CD4-positive, alpha-beta T cell treated with Interleukin-17A for 4 hours (primary cell): ENCODE measurements at regions not wholly inside any gene's neighbourhood (a gene's known extent, or its start where the extent isn't known, plus 50 kb on each side); places are given as distances from the start of the nearest gene placed in this dataset.
"Not testable (repeated sequence)": the region's sequence is repeated elsewhere in the genome, so short reads cannot be mapped to it uniquely, and the experiment has no call there.

ENCODE experiments used
- DNase-seq: peaks from one replicate; pipeline ENCODE4 v3.0.0-alpha.2; 2020; ENCODE audit warnings: mixed read lengths

GRCh38 chr19:29045679-29046254 is 167.2 kb downstream of the UQCRFS1 start:
- DNase-seq, result no peak

DNA sequence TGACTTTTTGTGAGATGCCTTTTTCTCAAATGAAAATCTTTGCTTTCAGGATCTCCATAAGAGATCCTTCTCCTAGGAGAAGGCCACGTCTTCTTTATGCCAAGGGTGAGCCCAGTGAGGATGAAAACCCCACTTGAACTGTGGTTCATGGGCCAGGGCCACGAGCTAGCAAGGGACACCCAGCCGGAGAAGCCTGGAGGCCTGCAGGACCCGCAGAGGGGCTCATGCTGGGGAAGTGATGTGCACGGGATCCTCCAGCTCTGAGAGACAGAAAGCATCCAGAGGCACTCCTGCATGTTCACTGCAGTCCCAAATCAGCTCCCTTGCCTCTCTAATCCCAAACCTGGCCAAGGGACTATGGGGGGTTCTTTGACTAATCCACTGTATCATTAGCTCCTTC is 168.9 kb downstream of the UQCRFS1 start:
- no peak for DNase-seq

DNA sequence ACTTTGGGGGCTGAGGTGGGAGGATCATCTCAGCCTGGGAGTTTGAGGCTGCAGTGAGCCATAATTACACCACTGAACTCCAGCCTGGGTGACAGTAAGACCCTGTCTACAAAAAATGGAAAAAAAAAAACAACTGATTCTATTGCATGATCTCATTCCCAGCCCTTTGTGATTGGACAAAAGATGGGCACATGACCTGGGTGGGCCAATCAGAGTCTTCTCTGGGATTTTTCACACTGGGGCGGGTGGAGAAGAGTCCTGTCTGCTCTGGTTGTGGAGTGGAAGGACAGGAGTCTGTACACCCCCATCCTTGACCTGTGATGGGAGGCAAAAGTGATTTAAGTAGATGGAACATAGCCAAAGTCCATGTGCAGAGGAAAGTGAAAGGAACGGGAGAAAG is 170.5 kb downstream of the UQCRFS1 start:
- DNase-seq, result no peak

- no peak for DNase-seq
Observed at GRCh38 chr19:29040951-29041350, 172.0 kb downstream of the UQCRFS1 start.

GRCh38 chr19:29040292-29040691 is 172.7 kb downstream of the UQCRFS1 start:
- DNase-seq, result no peak

- DNase-seq, result not testable (repeated sequence)
Observed at GRCh38 chr19:29039036-29039435, 173.9 kb downstream of the UQCRFS1 start.

DNA sequence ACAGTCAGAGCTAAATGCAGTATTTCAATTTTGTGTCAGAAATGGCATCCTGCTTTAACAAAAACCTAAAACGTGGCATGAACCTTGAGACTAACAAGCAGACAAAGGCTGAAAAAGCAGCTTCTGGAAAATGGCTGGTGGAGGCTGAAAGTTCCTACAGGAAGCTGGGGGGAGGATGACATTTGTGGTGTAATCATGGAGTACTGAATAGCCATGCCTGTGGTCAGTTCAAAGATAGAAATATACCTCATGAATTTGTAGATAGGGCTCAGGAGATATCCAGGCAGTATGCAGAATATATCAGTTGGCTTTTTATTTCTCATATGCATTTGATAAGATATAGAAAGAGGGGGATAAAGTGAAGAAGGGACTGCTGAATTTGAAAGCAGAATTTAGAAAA is 181.7 kb downstream of the UQCRFS1 start:
- DNase-seq, result no peak

DNA sequence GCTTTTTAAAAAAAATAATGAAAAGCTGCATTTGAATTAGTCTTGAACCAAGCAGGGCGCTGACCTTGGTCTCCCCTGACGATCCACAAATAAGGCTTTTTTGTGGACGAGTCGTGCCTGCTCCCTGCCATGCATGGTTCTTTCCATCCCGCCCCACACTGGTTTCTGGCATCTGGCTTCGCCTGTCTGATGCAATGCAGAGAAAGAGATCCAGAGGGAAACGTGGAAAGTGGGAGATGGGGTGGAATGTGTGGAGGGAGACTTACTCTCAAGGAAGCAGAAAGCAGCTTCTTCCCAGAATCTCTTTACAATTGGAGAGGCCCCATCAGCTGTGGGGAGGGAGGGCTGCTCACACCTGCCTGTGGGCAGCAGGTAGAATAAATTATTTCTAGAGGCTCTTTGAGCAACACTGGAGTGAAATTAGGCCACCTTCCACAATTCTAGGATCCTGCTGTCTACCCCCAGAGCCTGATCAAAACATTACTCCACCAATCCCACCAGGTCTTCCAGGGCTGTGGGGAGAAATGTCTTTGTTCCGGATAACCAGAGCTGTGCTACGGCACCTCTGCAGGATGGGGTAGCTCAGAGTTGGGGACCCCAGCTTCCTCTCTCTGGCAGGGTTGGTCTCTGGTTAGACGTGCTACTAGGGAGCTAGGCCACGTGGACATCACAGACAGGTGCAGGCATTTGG is 183.5 kb downstream of the UQCRFS1 start:
- DNase-seq, result no peak

DNA sequence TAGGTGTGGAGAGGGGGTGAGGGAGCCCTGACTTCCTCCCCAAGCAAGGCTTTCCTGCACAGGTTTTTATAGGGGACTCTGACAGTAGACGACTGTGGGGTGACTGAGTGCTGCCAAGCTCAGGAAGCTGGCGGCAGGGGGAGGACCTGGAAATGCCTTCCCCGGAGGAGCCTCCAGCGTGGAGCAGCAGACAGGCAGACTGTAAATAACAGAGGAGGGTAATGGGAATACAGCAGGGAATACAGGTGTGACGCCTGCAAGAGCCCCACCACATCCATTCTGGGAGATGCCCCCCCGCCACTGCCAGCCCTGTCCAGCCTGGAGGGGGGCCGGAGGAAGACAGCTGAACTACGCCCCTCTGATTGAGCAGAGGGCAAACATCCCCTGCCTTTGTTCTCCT is 190.4 kb downstream of the UQCRFS1 start:
- DNase-seq, result no peak

GRCh38 chr19:29022165-29022564 is 190.8 kb downstream of the UQCRFS1 start:
- DNase-seq, result no peak

DNA sequence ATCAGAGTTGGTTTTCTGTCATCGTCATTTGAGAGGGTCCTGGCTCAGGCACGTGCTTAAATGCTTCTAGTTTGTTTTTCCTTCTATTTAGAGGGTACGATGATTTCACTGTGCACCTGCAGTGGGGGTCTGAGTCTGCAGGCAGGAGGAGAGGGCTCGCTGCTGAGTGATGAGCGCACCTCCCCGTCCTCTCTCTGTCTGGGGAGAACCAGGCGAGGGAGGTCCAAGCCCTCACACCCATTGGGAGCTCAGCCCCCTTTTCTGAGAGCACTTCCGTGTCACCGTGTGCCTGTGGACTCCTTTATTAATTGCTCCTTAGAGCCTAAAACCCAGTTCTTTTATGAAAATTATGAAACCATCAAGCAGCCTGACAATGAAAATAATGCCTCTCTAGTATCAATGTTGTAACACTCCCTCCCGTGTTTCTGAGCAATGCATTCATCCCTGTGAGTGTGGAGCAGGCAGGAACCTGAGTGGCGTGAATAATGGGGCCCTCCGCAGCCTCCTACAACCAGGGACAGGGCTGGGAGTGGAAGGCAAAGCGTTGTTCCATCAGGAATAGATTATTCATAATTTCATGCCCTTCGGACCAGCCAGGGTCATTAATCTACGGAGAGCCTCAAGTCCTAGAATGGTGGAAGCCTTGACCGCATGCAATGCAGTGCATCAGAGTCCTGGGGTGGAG is 191.6 kb downstream of the UQCRFS1 start:
- no peak for DNase-seq

GRCh38 chr19:29019403-29019802 is 193.5 kb downstream of the UQCRFS1 start:
- no peak for DNase-seq

- DNase-seq, result no peak
Observed at GRCh38 chr19:29018542-29018941, 194.4 kb downstream of the UQCRFS1 start.

- no peak for DNase-seq
Observed at GRCh38 chr19:29017788-29018187, 195.2 kb downstream of the UQCRFS1 start.

DNA sequence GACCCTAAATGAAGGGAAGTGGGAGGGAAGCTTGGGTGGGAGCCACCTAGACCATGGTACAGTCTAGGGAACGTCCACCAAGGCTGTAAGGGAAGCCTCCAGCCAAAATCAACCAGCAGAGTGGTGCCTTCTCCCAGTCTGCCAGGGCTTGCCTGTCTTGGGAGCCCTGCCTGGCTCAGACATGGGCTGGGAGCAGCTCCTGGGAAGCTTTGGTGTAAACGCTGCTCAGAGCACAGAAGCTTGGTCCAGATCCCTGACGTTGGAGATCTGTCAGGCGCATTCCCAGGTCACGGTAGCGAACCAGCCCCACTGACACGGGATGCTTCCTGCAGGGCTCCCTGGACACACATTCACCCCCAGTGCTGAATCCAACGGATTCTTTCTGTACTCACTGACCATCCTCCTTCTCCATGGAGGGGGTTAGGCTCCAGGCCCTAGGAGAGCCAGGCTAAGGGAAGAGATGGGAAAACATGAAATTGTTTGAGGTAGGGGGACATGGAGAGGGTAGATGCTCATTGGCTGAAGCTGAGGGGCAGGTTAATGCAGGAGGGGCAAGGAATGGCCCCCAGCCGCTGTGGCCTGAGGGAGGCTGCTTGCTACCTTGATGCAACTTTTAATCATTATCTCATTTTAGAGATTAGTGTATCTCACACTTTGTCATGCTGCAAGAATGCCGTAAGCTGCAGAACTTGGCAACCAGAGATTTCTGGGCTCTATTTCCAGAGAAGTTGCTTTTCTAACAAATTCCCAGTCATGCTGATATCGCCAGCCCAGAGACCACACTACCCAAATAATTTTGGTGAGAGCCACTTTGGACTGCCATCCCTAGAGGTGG is 195.8 kb downstream of the UQCRFS1 start:
- DNase-seq, result no peak

GRCh38 chr19:29016353-29016752 is 196.6 kb downstream of the UQCRFS1 start:
- DNase-seq, result no peak

GRCh38 chr19:29015569-29015968 is 197.4 kb downstream of the UQCRFS1 start:
- no peak for DNase-seq

- DNase-seq, result no peak
Observed at GRCh38 chr19:29014857-29015436, 198.0 kb downstream of the UQCRFS1 start.

DNA sequence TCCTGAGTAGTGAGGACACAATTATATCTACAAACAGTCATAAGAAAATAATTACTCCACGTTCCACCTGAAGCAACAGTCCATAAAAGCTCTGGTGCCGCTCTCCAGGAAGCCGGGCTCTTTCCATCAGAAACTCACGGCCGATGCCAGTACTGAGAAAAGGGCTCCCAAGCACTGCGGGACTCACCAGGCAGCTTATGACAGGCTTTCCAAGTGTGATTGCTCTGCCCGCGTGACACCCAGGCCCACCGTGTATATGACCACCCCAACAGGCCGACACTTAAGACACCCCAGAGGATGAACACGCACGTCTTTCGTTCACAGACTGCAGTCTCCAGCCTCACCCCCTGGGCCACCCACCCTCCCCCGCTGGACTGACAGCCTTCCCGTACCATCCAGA is 199.0 kb downstream of the UQCRFS1 start:
- DNase-seq, result no peak

GRCh38 chr19:29013325-29013724 is 199.6 kb downstream of the UQCRFS1 start:
- no peak for DNase-seq

DNA sequence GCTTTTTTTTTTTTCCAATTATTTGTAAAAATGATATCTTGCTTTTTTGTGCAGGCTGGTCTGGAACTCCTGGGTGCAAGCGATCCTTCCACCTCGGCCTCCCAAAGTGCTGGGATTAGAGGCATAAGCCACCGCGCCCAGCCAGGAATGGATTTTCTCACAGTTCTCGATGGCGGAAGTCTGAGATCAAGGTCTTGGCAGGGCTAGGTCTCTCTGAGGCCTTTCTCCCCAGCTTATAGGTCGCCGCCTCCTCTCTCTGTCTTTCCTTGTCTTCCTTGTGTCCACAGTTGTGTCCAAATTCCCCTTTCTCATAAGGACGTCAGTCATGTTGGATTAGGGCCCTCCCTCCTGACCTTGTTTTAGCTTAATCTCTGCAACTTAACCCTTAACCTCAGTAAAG is 200.5 kb downstream of the UQCRFS1 start:
- DNase-seq, result no peak

DNA sequence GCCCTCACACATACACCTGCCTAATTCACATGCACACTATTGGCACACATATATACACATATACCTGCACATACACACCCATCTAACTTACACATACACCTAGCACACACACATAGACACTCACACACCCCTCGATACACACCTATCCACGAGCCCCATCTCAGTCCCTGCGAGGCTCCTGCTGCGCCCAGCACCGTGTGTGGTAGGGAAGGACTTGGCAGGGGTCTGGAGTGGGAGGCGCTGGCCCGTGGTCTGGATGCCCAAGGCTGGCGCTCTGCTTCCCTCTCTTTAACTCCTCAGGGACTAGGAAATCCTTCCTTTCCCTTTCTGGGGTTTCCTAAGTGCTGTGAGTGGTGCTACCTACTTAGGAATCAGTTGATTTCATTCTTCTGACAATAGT is 202.7 kb downstream of the UQCRFS1 start:
- no peak for DNase-seq
